NOMO-1 (cell line): ENCODE measurements at regions not wholly inside any gene's neighbourhood (a gene's known extent, or its start where the extent isn't known, plus 50 kb on each side); places are given as distances from the start of the nearest gene placed in this dataset.
"Not testable (repeated sequence)": the region's sequence is repeated elsewhere in the genome, so short reads cannot be mapped to it uniquely, and the experiment has no call there.

Experiments used
- DNase-seq, 2 experiments: peaks; one replicate each; lab custom pipeline; 2025; ENCODE audit not compliant: unreplicated experiment in 2 of 2; lab: John Stamatoyannopoulos, UW

- DNase-seq, result no peak
Observed at GRCh38 chrX:137212078-137212632, 178.4 kb upstream of the GPR101 start.

- no peak for DNase-seq
Observed at GRCh38 chrX:137198040-137198439, 164.2 kb upstream of the GPR101 start.

- no peak for DNase-seq
Observed at GRCh38 chrX:137195991-137196390, 162.2 kb upstream of the GPR101 start.

- DNase-seq, result no peak
Observed at GRCh38 chrX:137195296-137195695, 161.5 kb upstream of the GPR101 start.

GRCh38 chrX:137194164-137194563 lies 160.4 kb upstream of the GPR101 start:
- DNase-seq, result peak in 1 of 2 experiments; percentile 28

GRCh38 chrX:137187540-137187939 lies 153.7 kb upstream of the GPR101 start:
- no peak for DNase-seq

GRCh38 chrX:137178392-137178791 lies 144.6 kb upstream of the GPR101 start:
- no peak for DNase-seq

- DNase-seq, result no peak
Observed at GRCh38 chrX:137172317-137172948, 138.6 kb upstream of the GPR101 start.

- no peak for DNase-seq
Observed at GRCh38 chrX:137171626-137172025, 137.8 kb upstream of the GPR101 start.

GRCh38 chrX:137166591-137166990 lies 132.8 kb upstream of the GPR101 start:
- no peak for DNase-seq

- no peak for DNase-seq
Observed at GRCh38 chrX:137164329-137164728, 130.5 kb upstream of the GPR101 start.

- DNase-seq, result no peak
Observed at GRCh38 chrX:137151403-137151802, 117.6 kb upstream of the GPR101 start.

GRCh38 chrX:137143864-137144263 lies 110.1 kb upstream of the GPR101 start:
- DNase-seq, result no peak

GRCh38 chrX:137122651-137123050 lies 88.9 kb upstream of the GPR101 start:
- DNase-seq, result not testable (repeated sequence)

GRCh38 chrX:137119049-137119448 lies 85.3 kb upstream of the GPR101 start:
- DNase-seq, result no peak

- no peak for DNase-seq
Observed at GRCh38 chrX:137118536-137118935, 84.7 kb upstream of the GPR101 start.

GRCh38 chrX:137118136-137118535 lies 84.3 kb upstream of the GPR101 start:
- no peak for DNase-seq

GRCh38 chrX:137107877-137108276 lies 74.1 kb upstream of the GPR101 start:
- not testable (repeated sequence) for DNase-seq

GRCh38 chrX:137101273-137101990 lies 67.6 kb upstream of the GPR101 start:
- no peak for DNase-seq
